Keratinocyte (primary cell): ENCODE measurements at regions not wholly inside any gene's neighbourhood (a gene's known extent, or its start where the extent isn't known, plus 50 kb on each side); places are given as distances from the start of the nearest gene placed in this dataset.
"Not testable (repeated sequence)": the region's sequence is repeated elsewhere in the genome, so short reads cannot be mapped to it uniquely, and the experiment has no call there.

Experiments
- DNase-seq: peaks from one replicate; pipeline ENCODE4 v3.0.0-alpha.2; 2011; ENCODE audit warnings: low read depth, missing footprints, low spot score
- FAIRE-seq: peaks from 2 replicates; lab custom pipeline; 2011; peaks lifted over from hg19 to GRCh38; lab: Jason Lieb, UNC
- H2AFZ ChIP-seq: 2 replicates; pipeline ENCODE4 v1.6.0; 2012; ENCODE audit warnings: low read length, control low read depth, inconsistent platforms; ENCODE audit not compliant: control insufficient read depth
- H3K27ac ChIP-seq: 2 replicates; pipeline ENCODE4 v1.5.1; 2011; ENCODE audit warnings: low read length; ENCODE audit not compliant: control insufficient read depth, insufficient read depth
- H3K27me3 ChIP-seq: 3 replicates; pipeline ENCODE4 v1.6.0; 2011; ENCODE audit warnings: low read length; ENCODE audit not compliant: control insufficient read depth, insufficient read depth; ENCODE audit errors: extremely low read depth
- H3K36me3 ChIP-seq, 2 experiments: 2 replicates in 1 of 2; 3 replicates in 1 of 2; pipeline ENCODE4 v1.5.1; 2011; ENCODE audit warnings: low read length in 2 of 2, mild to moderate bottlenecking in 1 of 2; ENCODE audit not compliant: control insufficient read depth in 2 of 2, insufficient read depth in 2 of 2; ENCODE audit errors: extremely low read depth in 1 of 2
- H3K4me1 ChIP-seq: 3 replicates; pipeline ENCODE4 v1.5.1; 2011; ENCODE audit warnings: low read length; ENCODE audit not compliant: control insufficient read depth, insufficient read depth; ENCODE audit errors: extremely low read depth
- H3K4me2 ChIP-seq: 3 replicates; pipeline ENCODE4 v1.6.0; 2011; ENCODE audit warnings: low read depth, low read length; ENCODE audit not compliant: control insufficient read depth, insufficient read depth; ENCODE audit errors: extremely low read depth
- H3K4me3 ChIP-seq, 3 experiments: fragments of 200-600 bp in 1 of 3; sonication (generic) in 1 of 3; 2 replicates in 2 of 3; 3 replicates in 1 of 3; pipeline ENCODE4 v1.5.1; 2011 to 2016; ENCODE audit warnings: low read length in 3 of 3, mild to moderate bottlenecking in 3 of 3, control low read depth in 2 of 3, inconsistent platforms in 1 of 3, low read depth in 1 of 3, mixed read lengths in 1 of 3, mixed run types in 1 of 3, moderate library complexity in 1 of 3; ENCODE audit not compliant: control insufficient read depth in 2 of 3, insufficient read depth in 2 of 3; ENCODE audit errors: extremely low read depth in 1 of 3
- H3K79me2 ChIP-seq: 2 replicates; pipeline ENCODE4 v1.6.0; 2012; ENCODE audit warnings: low read length; ENCODE audit not compliant: control insufficient read depth, insufficient read depth
- H3K9ac ChIP-seq: 3 replicates; pipeline ENCODE4 v1.6.0; 2011; ENCODE audit warnings: low read length; ENCODE audit not compliant: control insufficient read depth, insufficient read depth; ENCODE audit errors: extremely low read depth
- H3K9me1 ChIP-seq: 3 replicates; pipeline ENCODE4 v1.6.0; 2011; ENCODE audit warnings: low read length; ENCODE audit not compliant: control insufficient read depth, insufficient read depth; ENCODE audit errors: extremely low read depth
- H3K9me3 ChIP-seq: 2 replicates; pipeline ENCODE4 v1.5.1; 2012; ENCODE audit warnings: low read depth, low read length; ENCODE audit not compliant: control insufficient read depth
- H4K20me1 ChIP-seq: 3 replicates; pipeline ENCODE4 v1.6.0; 2011; ENCODE audit warnings: low read length; ENCODE audit not compliant: control insufficient read depth, insufficient read depth; ENCODE audit errors: extremely low read depth
- EZH2 ChIP-seq: IDR thresholded peaks from one replicate; pipeline ENCODE4 v1.6.1; 2012; ENCODE audit warnings: inconsistent platforms, mild to moderate bottlenecking, low read length, moderate library complexity
- dilution Hi-C: fragments of 300-500 bp; cut with MboI; formaldehyde crosslinking; loops from one replicate; pipeline ENCODE4 v1.7.0; 2020; ENCODE audit warnings: low sequenced_read_pairs; ENCODE audit not compliant: extremely low pct_ligation_motif_present
- TF ChIP-seq, protein P1 (sequence below), 3 experiments: IDR thresholded peaks in 1 of 3; conservative IDR thresholded peaks in 1 of 3; optimal IDR thresholded peaks in 1 of 3; 2 replicates in 2 of 3; 3 replicates in 1 of 3; pipeline versions ENCODE3 to v1.5.1; 2011; ENCODE audit warnings: low read length in 3 of 3, mild to moderate bottlenecking in 3 of 3, moderate library complexity in 2 of 3, control low read depth in 1 of 3, inconsistent platforms in 1 of 3; ENCODE audit not compliant: insufficient read depth in 2 of 3; ENCODE audit errors: extremely low read depth in 1 of 3

DNA sequence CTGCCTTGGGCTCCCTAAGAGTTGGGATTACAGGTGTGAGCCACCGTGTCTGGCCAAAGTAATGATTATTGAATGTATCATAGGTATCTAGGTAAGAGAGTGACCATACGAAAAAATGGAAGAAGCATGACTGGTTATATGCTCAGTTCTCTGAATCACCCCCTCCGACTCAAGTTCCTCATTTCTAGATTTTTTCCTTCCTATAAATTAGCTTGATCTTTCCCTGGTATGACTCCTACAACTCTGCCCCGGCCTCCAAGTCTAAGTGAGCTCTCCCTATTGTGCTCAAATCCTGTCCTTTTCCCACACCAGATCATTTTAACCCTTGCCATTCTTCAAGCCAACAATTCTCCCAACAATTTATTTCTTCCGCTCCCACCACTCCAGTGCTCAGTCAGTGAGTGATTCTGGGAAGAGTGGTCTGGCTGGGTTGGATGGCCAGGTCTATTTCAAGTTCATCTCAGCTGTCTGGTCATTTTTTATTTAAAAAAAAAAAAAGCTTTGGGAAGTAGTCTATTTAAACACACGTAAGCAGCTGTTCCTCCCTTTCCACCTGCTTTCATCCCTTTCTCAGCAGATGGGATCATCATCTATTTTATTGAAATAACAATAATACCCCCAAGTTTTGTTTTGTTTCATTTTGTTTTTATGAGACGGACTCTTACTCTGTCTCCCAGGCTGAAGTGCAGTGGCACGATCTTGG, 120.2 kb upstream of the HS3ST2 start:
- dilution Hi-C loops: no loop called here

DNA sequence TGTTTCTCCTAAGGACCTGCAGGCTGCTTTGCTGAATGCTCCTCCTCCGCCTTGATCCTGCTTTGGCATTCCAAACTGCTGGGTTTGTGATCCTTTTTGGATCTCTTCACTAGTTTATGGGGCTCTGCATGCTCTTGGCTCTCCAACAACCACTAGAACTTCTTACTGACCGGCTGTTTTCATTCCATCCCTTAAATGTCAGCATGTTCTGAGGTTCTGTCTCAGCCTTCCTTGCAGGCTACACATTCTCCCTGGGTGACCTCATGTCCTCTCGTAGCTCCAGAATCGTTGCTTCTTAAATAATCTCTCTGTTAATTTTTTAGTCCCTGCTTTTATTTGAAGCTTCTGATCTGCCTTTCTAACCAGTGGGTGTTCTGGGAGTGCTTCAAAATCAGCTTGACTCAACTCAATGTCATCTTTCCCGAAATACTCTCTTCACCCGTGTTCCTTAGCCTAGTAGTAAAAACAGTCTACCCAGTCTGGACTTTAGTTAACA, 119.0 kb upstream of the HS3ST2 start:
- no peak overlapping the region for H3K4me2 ChIP-seq
- dilution Hi-C loops: no loop called here
- TF ChIP-seq, protein P1, sequence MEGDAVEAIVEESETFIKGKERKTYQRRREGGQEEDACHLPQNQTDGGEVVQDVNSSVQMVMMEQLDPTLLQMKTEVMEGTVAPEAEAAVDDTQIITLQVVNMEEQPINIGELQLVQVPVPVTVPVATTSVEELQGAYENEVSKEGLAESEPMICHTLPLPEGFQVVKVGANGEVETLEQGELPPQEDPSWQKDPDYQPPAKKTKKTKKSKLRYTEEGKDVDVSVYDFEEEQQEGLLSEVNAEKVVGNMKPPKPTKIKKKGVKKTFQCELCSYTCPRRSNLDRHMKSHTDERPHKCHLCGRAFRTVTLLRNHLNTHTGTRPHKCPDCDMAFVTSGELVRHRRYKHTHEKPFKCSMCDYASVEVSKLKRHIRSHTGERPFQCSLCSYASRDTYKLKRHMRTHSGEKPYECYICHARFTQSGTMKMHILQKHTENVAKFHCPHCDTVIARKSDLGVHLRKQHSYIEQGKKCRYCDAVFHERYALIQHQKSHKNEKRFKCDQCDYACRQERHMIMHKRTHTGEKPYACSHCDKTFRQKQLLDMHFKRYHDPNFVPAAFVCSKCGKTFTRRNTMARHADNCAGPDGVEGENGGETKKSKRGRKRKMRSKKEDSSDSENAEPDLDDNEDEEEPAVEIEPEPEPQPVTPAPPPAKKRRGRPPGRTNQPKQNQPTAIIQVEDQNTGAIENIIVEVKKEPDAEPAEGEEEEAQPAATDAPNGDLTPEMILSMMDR (optimal IDR thresholded peaks at IDR 0.05 in 1 of 3, IDR thresholded peaks at IDR 0.05 in 1 of 3, conservative IDR thresholded peaks at IDR 0.05 in 1 of 3; ENCODE audit: extremely low read depth in 1 of 3, insufficient read depth in 2 of 3, low read length in 3 of 3): no peak
- TF ChIP-seq EZH2: no peak
- no peaks in the 10 kb centered on the region for H3K79me2 ChIP-seq
- H3K27me3 ChIP-seq: peaks cover 7% of the 10 kb centered on the region
- H3K9me1 ChIP-seq: no peaks in the 10 kb centered on the region
- no peaks in the 10 kb centered on the region for H3K36me3 ChIP-seq
- no peak overlapping the region for H2AFZ ChIP-seq
- H3K4me1 ChIP-seq: no peaks in the 10 kb centered on the region
- DNase-seq (no peak), FAIRE-seq (no peak)
- H3K27ac ChIP-seq: no peak overlapping the region
- no peaks in the 10 kb centered on the region for H4K20me1 ChIP-seq
- no peak overlapping the region for H3K4me3 ChIP-seq
- H3K9ac ChIP-seq: no peak overlapping the region
- no peaks in the 10 kb centered on the region for H3K9me3 ChIP-seq

More for the DNA sequence above, 120.2 kb upstream of the HS3ST2 start:
- Histone ChIP-seq H3K4me2 (no peak overlapping the region), H2AFZ (no peak overlapping the region), H3K27ac (no peak overlapping the region), H3K4me1 (no peaks in the 10 kb centered on the region), H3K79me2 (no peaks in the 10 kb centered on the region), H4K20me1 (no peaks in the 10 kb centered on the region), H3K9ac (no peak overlapping the region), H3K9me3 (no peaks in the 10 kb centered on the region), H3K27me3 (peaks cover 7% of the 10 kb centered on the region), H3K36me3 (no peaks in the 10 kb centered on the region), H3K4me3 (no peak overlapping the region), H3K9me1 (no peaks in the 10 kb centered on the region)
- no peak for FAIRE-seq
- TF ChIP-seq EZH2: no peak
- TF ChIP-seq, protein P1 (optimal IDR thresholded peaks at IDR 0.05 in 1 of 3, IDR thresholded peaks at IDR 0.05 in 1 of 3, conservative IDR thresholded peaks at IDR 0.05 in 1 of 3; ENCODE audit: extremely low read depth in 1 of 3, insufficient read depth in 2 of 3, low read length in 3 of 3): no peak
- DNase-seq: no peak

- DNase-seq, dilution Hi-C loops, H3K4me2 ChIP-seq, H3K79me2 ChIP-seq, H3K4me3 ChIP-seq, H3K9me3 ChIP-seq, FAIRE-seq, H3K27me3 ChIP-seq, H3K4me1 ChIP-seq, H2AFZ ChIP-seq, H3K27ac ChIP-seq, H3K36me3 ChIP-seq, H4K20me1 ChIP-seq, H3K9ac ChIP-seq, H3K9me1 ChIP-seq: not testable (repeated sequence)
These were observed 118.2 kb upstream of the HS3ST2 start for GRCh38 chr16:22695773-22696172.
